ENCODE measurements at regions not wholly inside any gene's neighbourhood (a gene's known extent, or its start where the extent isn't known, plus 50 kb on each side); places are given as distances from the start of the nearest gene placed in this dataset.
A peak's percentile ranks its signal among the peaks of the same experiment; 100 is the strongest.

DNA sequence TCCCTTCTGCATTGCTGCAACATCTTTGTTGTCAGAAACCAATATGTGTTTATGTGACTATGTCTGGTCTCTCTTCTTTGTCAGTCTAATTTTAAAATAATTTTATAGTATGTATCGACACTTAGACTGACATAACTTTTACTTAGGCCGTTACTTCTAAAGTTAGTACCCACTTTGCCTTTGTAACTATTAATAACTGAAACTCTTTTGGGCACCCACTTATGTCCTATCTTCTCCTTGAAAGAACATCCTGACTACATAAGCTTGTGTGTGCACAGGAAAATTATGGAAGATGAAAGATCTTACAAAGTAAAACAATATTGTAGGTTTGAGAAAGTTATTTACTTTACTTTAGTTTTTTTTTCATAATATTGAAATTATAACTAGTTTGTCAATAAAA, 230.4 kb upstream of the CCDC179 start:
- no peak for TF ChIP-seq POU2F2 (IDR thresholded peaks at IDR 0.05; ENCODE audit: low read depth, low read length)
- TF ChIP-seq POLR2A (IDR thresholded peaks at IDR 0.05; ENCODE audit: low read depth, low read length) = no peak
- no peak for TF ChIP-seq TAF1 (IDR thresholded peaks at IDR 0.05; ENCODE audit: low read depth, low read length)
- no peak for TF ChIP-seq SPI1 (IDR thresholded peaks at IDR 0.05; ENCODE audit: low read depth, low read length)
- TF ChIP-seq POLR2AphosphoS5 (IDR thresholded peaks at IDR 0.05; ENCODE audit: low read depth, low read length) = no peak
- FAIRE-seq (no peak), DNase-seq (ENCODE audit: insufficient read length, low spot score) (no peak)

DNA sequence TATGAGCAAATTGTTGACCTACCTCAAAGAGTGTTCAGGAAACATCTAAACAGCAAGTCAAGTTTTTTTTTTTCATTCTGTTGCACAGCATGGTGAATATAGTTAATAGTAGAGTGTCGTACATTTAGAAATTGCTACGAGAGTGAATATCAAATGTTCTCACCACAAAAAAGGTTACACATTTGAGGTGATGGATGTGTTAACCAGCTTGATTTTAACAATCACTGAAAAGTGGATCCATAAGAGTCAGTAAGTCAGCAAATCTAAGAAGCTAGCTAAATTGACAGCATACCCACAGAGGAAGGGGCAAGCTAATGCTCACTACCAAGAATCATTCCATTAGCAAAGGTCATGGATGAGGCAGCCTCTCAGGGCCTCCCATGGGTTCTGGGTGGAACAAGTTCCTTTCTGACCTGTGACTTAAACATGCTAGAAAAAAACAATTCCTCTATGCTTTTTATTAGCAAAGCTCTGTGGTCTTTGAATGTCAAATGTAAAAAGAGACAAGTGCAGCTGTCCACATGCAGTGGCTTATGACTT, 235.4 kb upstream of the CCDC179 start:
- FAIRE-seq = no peak
- TF ChIP-seq PAX5 (IDR thresholded peaks at IDR 0.05; ENCODE audit: insufficient read depth, low read length, severe bottlenecking) (no peak), POLR2A (IDR thresholded peaks at IDR 0.05; ENCODE audit: low read depth, low read length) (no peak), POLR2AphosphoS5 (IDR thresholded peaks at IDR 0.05; ENCODE audit: low read depth, low read length) (no peak), POU2F2 (IDR thresholded peaks at IDR 0.05; ENCODE audit: low read depth, low read length) (no peak), TAF1 (IDR thresholded peaks at IDR 0.05; ENCODE audit: low read depth, low read length) (no peak), SPI1 (IDR thresholded peaks at IDR 0.05; ENCODE audit: low read depth, low read length) (no peak)
- DNase-seq (ENCODE audit: insufficient read length, low spot score) = no peak

DNA sequence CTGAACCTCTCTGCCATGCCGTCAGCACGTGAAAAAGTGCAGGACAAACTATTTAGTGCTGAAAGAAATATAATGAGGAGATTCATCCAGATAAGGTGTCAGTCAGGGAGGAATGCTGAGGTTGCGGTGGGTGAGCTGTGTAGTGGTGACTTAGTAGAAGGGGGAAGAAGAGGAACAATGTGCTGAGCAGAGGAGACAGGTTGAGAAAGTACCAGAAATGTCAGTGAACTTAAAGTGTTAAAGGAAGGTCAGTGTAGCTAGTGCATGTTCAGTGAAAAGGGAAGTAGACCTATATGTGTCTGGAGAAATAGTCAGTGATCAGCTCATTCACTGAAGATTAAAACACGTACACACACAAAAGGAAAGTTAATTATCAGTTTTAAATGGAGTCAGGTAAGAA, 237.6 kb upstream of the CCDC179 start:
- no peak for DNase-seq (ENCODE audit: insufficient read length, low spot score)
- no peak for FAIRE-seq
- TF ChIP-seq PAX5 (IDR thresholded peaks at IDR 0.05; ENCODE audit: insufficient read depth, low read length, severe bottlenecking) (no peak), POU2F2 (IDR thresholded peaks at IDR 0.05; ENCODE audit: low read depth, low read length) (no peak), TAF1 (IDR thresholded peaks at IDR 0.05; ENCODE audit: low read depth, low read length) (no peak), POLR2A (IDR thresholded peaks at IDR 0.05; ENCODE audit: low read depth, low read length) (no peak), POLR2AphosphoS5 (IDR thresholded peaks at IDR 0.05; ENCODE audit: low read depth, low read length) (no peak), SPI1 (IDR thresholded peaks at IDR 0.05; ENCODE audit: low read depth, low read length) (no peak)

DNA sequence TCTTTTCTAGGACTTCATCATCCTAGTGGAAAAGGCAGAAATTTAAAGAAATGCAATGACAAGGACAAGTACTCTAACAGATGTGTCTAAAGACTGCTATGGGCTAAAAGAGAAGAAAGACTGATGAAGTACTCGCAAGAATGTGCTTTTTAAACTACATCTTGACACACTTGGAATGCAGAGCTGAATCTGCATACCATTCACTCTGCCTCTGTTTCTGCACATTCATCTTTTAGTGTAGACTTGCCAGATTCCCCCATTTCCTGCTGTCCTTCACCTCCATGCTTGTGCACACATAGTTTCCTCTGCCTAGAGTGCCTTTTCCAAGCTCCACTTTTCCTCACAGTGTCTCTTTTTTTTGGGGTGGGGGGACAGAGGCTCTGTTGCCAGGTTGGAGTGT, 239.0 kb upstream of the CCDC179 start:
- no peak for DNase-seq (ENCODE audit: insufficient read length, low spot score)
- no peak for FAIRE-seq
- no peak for TF ChIP-seq POLR2AphosphoS5 (IDR thresholded peaks at IDR 0.05; ENCODE audit: low read depth, low read length)

DNA sequence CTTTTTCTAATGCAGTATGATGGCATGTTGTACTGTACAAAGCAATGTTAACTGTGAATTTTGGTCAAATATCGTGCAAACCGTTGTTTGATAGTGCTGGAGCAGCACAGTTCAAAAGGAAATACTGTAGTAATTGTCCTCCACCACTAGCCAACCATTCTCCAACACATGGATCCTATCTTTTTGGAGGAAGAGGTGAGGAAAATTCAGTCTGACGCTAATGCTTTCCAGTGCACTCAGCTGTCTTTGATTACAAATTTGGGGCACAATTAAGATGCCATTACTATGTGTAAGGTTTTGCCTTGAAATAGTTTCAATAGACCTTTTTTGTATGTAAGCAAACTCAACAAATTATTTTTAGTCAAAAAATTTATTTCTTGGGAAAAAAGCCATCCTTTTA, 240.5 kb upstream of the CCDC179 start:
- TF ChIP-seq SPI1 (IDR thresholded peaks at IDR 0.05; ENCODE audit: low read depth, low read length) (no peak), POLR2AphosphoS5 (IDR thresholded peaks at IDR 0.05; ENCODE audit: low read depth, low read length) (no peak), POLR2A (IDR thresholded peaks at IDR 0.05; ENCODE audit: low read depth, low read length) (no peak), TAF1 (IDR thresholded peaks at IDR 0.05; ENCODE audit: low read depth, low read length) (no peak), POU2F2 (IDR thresholded peaks at IDR 0.05; ENCODE audit: low read depth, low read length) (no peak), PAX5 (IDR thresholded peaks at IDR 0.05; ENCODE audit: insufficient read depth, low read length, severe bottlenecking) (no peak)
- FAIRE-seq (no peak), DNase-seq (ENCODE audit: insufficient read length, low spot score) (no peak)

DNA sequence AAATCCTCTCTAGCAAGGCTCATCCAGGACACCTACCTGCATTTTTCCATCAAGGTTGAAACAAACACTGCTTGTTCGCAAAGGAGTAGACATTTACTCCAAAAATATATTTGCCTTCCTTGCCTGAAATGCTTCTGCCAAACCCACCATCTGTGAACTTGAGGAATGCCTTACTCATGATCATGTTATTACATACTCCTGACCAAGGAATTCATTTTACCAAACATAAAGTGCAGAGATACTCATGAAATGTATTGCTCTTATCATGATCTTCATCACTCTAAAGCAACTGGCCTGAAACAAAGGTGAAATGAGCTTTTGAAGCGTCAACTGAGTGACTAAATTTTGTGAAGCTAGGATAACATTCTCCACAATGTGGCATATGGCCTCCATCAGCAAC, 243.1 kb upstream of the CCDC179 start:
- no peak for DNase-seq (ENCODE audit: insufficient read length, low spot score)

GRCh38 chr11:23111527-23111926, 251.3 kb upstream of the CCDC179 start:
- FAIRE-seq (no peak), DNase-seq (ENCODE audit: insufficient read length, low spot score) (no peak)
- TF ChIP-seq SPI1 (IDR thresholded peaks at IDR 0.05; ENCODE audit: low read depth, low read length) = no peak
- no peak for TF ChIP-seq POLR2A (IDR thresholded peaks at IDR 0.05; ENCODE audit: low read depth, low read length)
- TF ChIP-seq PAX5 (IDR thresholded peaks at IDR 0.05; ENCODE audit: insufficient read depth, low read length, severe bottlenecking) = no peak

More for the DNA sequence above, 243.1 kb upstream of the CCDC179 start:
- FAIRE-seq = no peak
- TF ChIP-seq POLR2AphosphoS5 (IDR thresholded peaks at IDR 0.05; ENCODE audit: low read depth, low read length) (no peak), POLR2A (IDR thresholded peaks at IDR 0.05; ENCODE audit: low read depth, low read length) (no peak), TAF1 (IDR thresholded peaks at IDR 0.05; ENCODE audit: low read depth, low read length) (no peak), POU2F2 (IDR thresholded peaks at IDR 0.05; ENCODE audit: low read depth, low read length) (no peak), PAX5 (IDR thresholded peaks at IDR 0.05; ENCODE audit: insufficient read depth, low read length, severe bottlenecking) (no peak), SPI1 (IDR thresholded peaks at IDR 0.05; ENCODE audit: low read depth, low read length) (no peak)

DNA sequence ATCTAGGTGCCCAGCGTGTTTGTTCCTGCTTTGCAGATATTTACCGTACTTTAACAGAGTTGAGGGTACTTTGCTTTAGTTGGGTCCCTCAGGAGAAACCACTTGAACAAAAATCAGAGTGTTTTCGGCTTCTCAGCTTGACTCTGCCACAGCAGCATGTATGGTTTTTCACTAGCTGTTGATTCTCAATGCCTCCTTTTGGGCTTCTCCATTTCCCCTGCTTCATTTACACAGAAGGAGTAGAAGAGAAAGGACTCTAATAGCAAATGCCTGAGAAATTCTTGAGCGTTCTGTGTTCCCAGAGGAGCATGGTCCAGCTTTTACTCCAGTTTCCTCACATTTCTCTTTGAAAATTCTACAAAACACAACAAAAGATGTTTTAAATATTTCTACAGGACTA, 252.1 kb upstream of the CCDC179 start:
- TF ChIP-seq TAF1 (IDR thresholded peaks at IDR 0.05; ENCODE audit: low read depth, low read length) (no peak), POLR2A (IDR thresholded peaks at IDR 0.05; ENCODE audit: low read depth, low read length) (no peak), POLR2AphosphoS5 (IDR thresholded peaks at IDR 0.05; ENCODE audit: low read depth, low read length) (no peak), SPI1 (IDR thresholded peaks at IDR 0.05; ENCODE audit: low read depth, low read length) (no peak), POU2F2 (IDR thresholded peaks at IDR 0.05; ENCODE audit: low read depth, low read length) (no peak), PAX5 (IDR thresholded peaks at IDR 0.05; ENCODE audit: insufficient read depth, low read length, severe bottlenecking) (no peak)
- DNase-seq (ENCODE audit: insufficient read length, low spot score) (no peak), FAIRE-seq (no peak)

- FAIRE-seq = peak; percentile 33
- TF ChIP-seq PAX5 (IDR thresholded peaks at IDR 0.05; ENCODE audit: insufficient read depth, low read length, severe bottlenecking) (no peak), POLR2AphosphoS5 (IDR thresholded peaks at IDR 0.05; ENCODE audit: low read depth, low read length) (no peak), SPI1 (IDR thresholded peaks at IDR 0.05; ENCODE audit: low read depth, low read length) (no peak), POLR2A (IDR thresholded peaks at IDR 0.05; ENCODE audit: low read depth, low read length) (no peak), TAF1 (IDR thresholded peaks at IDR 0.05; ENCODE audit: low read depth, low read length) (no peak), POU2F2 (IDR thresholded peaks at IDR 0.05; ENCODE audit: low read depth, low read length) (no peak)
- DNase-seq (ENCODE audit: insufficient read length, low spot score) = peak; percentile 2
Measured at GRCh38 chr11:23112987-23113886, 253.0 kb upstream of the CCDC179 start.

GRCh38 chr11:23113887-23114216, 253.6 kb upstream of the CCDC179 start:
- TF ChIP-seq POU2F2 (IDR thresholded peaks at IDR 0.05; ENCODE audit: low read depth, low read length) = no peak
- TF ChIP-seq POLR2AphosphoS5 (IDR thresholded peaks at IDR 0.05; ENCODE audit: low read depth, low read length) = no peak
- no peak for TF ChIP-seq POLR2A (IDR thresholded peaks at IDR 0.05; ENCODE audit: low read depth, low read length)
- TF ChIP-seq SPI1 (IDR thresholded peaks at IDR 0.05; ENCODE audit: low read depth, low read length) = no peak
- TF ChIP-seq TAF1 (IDR thresholded peaks at IDR 0.05; ENCODE audit: low read depth, low read length) = no peak
- TF ChIP-seq PAX5 (IDR thresholded peaks at IDR 0.05; ENCODE audit: insufficient read depth, low read length, severe bottlenecking) = no peak
- FAIRE-seq (no peak), DNase-seq (ENCODE audit: insufficient read length, low spot score) (no peak)
